ENCODE measurements at regions not wholly inside any gene's neighbourhood (a gene's known extent, or its start where the extent isn't known, plus 50 kb on each side); places are given as distances from the start of the nearest gene placed in this dataset.

DNA sequence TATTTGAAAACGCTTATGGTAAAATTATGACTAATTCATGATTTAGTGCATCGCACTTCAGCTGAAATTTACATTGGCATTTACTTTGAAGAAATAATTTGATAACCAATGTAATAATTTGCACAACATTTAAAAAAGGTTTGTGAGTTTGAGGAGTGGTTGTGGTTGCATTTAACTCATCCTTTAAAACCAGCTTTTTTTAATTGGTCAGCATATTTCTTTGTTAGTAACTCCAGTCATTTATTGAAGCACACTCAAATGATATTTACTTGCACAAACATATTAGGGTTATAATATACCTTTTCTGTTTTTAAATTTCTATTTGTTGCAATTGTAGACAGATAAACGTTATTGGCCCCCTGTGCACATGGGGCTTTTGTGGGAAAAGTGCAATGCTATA is 78.1 kb upstream of the AHI1 start:
- Histone ChIP-seq H3K9me3 (ENCODE audit: insufficient read depth, low read length, severe bottlenecking) (no peaks in the 10 kb centered on the region), H3K36me3 (ENCODE audit: insufficient read depth, low read length) (no peaks in the 10 kb centered on the region), H3K79me2 (ENCODE audit: insufficient read depth, low read length) (no peaks in the 10 kb centered on the region), H3K4me1 (ENCODE audit: insufficient read depth, low read length) (no peaks in the 10 kb centered on the region), H3K27me3 (ENCODE audit: insufficient read depth, low read length, poor library complexity) (peaks cover 15% of the 10 kb centered on the region), H3K27ac (ENCODE audit: low read length) (no peak overlapping the region), H4K20me1 (ENCODE audit: insufficient read depth, low read length) (no peaks in the 10 kb centered on the region), H3K4me3 (ENCODE audit: low read depth in 1 of 2, low read length in 2 of 2) (no peak overlapping the region), H3K9ac (ENCODE audit: low read depth, low read length) (no peak overlapping the region), H2AFZ (ENCODE audit: low read depth, low read length) (no peak overlapping the region), H3K4me2 (ENCODE audit: insufficient read depth, low read length) (no peak overlapping the region)
- TF ChIP-seq, protein P1, sequence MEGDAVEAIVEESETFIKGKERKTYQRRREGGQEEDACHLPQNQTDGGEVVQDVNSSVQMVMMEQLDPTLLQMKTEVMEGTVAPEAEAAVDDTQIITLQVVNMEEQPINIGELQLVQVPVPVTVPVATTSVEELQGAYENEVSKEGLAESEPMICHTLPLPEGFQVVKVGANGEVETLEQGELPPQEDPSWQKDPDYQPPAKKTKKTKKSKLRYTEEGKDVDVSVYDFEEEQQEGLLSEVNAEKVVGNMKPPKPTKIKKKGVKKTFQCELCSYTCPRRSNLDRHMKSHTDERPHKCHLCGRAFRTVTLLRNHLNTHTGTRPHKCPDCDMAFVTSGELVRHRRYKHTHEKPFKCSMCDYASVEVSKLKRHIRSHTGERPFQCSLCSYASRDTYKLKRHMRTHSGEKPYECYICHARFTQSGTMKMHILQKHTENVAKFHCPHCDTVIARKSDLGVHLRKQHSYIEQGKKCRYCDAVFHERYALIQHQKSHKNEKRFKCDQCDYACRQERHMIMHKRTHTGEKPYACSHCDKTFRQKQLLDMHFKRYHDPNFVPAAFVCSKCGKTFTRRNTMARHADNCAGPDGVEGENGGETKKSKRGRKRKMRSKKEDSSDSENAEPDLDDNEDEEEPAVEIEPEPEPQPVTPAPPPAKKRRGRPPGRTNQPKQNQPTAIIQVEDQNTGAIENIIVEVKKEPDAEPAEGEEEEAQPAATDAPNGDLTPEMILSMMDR (IDR thresholded peaks at IDR 0.05; ENCODE audit: borderline replicate concordance, extremely low read depth, low read length, poor library complexity, severe bottlenecking) = no peak
- TF ChIP-seq EZH2 (IDR thresholded peaks at IDR 0.05; ENCODE audit: borderline replicate concordance, low read depth, low read length, severe bottlenecking) = no peak
- DNase-seq (no peak), ATAC-seq (ENCODE audit: insufficient read depth, low read depth) (no peak)

DNA sequence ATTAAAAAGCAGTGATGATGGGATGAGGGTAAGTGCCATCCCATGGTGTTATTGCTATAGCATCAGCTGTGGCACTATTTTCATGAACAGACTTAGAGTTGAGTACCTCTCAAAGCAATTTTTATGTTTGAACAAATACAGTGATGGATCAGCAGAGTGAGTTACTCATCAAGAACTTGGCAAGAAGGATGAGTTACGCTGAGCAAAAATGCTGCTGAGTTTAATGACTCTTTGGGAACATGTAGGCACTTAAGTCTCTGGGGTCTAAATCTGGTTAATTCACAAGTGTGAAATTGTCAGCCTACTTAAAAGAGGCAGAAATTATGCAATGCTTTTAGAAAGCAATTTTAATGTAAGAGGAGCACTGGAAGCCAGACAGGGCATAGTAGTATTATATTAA is 78.5 kb upstream of the AHI1 start:
- Histone ChIP-seq H3K9ac (ENCODE audit: low read depth, low read length) (no peak overlapping the region), H3K79me2 (ENCODE audit: insufficient read depth, low read length) (no peaks in the 10 kb centered on the region), H4K20me1 (ENCODE audit: insufficient read depth, low read length) (no peaks in the 10 kb centered on the region), H3K27ac (ENCODE audit: low read length) (no peak overlapping the region), H3K36me3 (ENCODE audit: insufficient read depth, low read length) (no peaks in the 10 kb centered on the region), H3K4me1 (ENCODE audit: insufficient read depth, low read length) (no peaks in the 10 kb centered on the region), H3K4me3 (ENCODE audit: low read depth in 1 of 2, low read length in 2 of 2) (no peak overlapping the region), H3K9me3 (ENCODE audit: insufficient read depth, low read length, severe bottlenecking) (no peaks in the 10 kb centered on the region), H3K4me2 (ENCODE audit: insufficient read depth, low read length) (no peak overlapping the region), H2AFZ (ENCODE audit: low read depth, low read length) (no peak overlapping the region), H3K27me3 (ENCODE audit: insufficient read depth, low read length, poor library complexity) (peaks cover 18% of the 10 kb centered on the region)
- no peak for DNase-seq
- TF ChIP-seq EZH2 (IDR thresholded peaks at IDR 0.05; ENCODE audit: borderline replicate concordance, low read depth, low read length, severe bottlenecking) = no peak
- TF ChIP-seq, protein P1 (IDR thresholded peaks at IDR 0.05; ENCODE audit: borderline replicate concordance, extremely low read depth, low read length, poor library complexity, severe bottlenecking) = no peak
- no peak for ATAC-seq (ENCODE audit: insufficient read depth, low read depth)

- DNase-seq (no peak), ATAC-seq (ENCODE audit: insufficient read depth, low read depth) (no peak)
- H3K27me3 ChIP-seq (ENCODE audit: insufficient read depth, low read length, poor library complexity) = peaks cover 18% of the 10 kb centered on the region
- no peak overlapping the region for H3K9ac ChIP-seq (ENCODE audit: low read depth, low read length)
- no peaks in the 10 kb centered on the region for H4K20me1 ChIP-seq (ENCODE audit: insufficient read depth, low read length)
- H3K36me3 ChIP-seq (ENCODE audit: insufficient read depth, low read length) = no peaks in the 10 kb centered on the region
- H3K79me2 ChIP-seq (ENCODE audit: insufficient read depth, low read length) = no peaks in the 10 kb centered on the region
- no peak for TF ChIP-seq EZH2 (IDR thresholded peaks at IDR 0.05; ENCODE audit: borderline replicate concordance, low read depth, low read length, severe bottlenecking)
- no peak overlapping the region for H3K4me3 ChIP-seq (ENCODE audit: low read depth in 1 of 2, low read length in 2 of 2)
- no peaks in the 10 kb centered on the region for H3K9me3 ChIP-seq (ENCODE audit: insufficient read depth, low read length, severe bottlenecking)
- H2AFZ ChIP-seq (ENCODE audit: low read depth, low read length) = no peak overlapping the region
- no peak overlapping the region for H3K4me2 ChIP-seq (ENCODE audit: insufficient read depth, low read length)
- H3K4me1 ChIP-seq (ENCODE audit: insufficient read depth, low read length) = no peaks in the 10 kb centered on the region
- H3K27ac ChIP-seq (ENCODE audit: low read length) = no peak overlapping the region
These were observed 79.6 kb upstream of the AHI1 start for GRCh38 chr6:135577059-135577538.

DNA sequence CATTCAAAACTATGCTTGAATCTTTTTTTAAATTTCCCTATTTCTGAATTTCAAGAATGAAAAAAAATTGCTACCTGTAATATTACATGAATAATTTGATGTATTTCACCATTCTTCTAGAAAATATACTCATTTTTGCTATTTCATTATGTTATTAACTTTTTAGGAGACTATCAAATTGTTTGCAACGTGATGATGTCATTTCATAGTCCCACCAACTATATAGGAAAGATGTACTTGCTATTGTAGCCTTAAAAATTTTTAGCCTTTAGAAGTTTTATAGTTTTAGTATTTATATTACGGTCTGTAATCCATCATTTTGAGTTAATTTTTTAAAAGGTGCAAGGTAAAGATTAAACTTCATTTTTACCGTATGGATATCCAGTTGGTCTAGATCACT is 81.4 kb upstream of the AHI1 start:
- no peak overlapping the region for H3K27ac ChIP-seq (ENCODE audit: low read length)
- no peaks in the 10 kb centered on the region for H4K20me1 ChIP-seq (ENCODE audit: insufficient read depth, low read length)
- no peaks in the 10 kb centered on the region for H3K4me1 ChIP-seq (ENCODE audit: insufficient read depth, low read length)
- no peaks in the 10 kb centered on the region for H3K36me3 ChIP-seq (ENCODE audit: insufficient read depth, low read length)
- no peaks in the 10 kb centered on the region for H3K9me3 ChIP-seq (ENCODE audit: insufficient read depth, low read length, severe bottlenecking)
- ATAC-seq (ENCODE audit: insufficient read depth, low read depth) = no peak
- no peaks in the 10 kb centered on the region for H3K79me2 ChIP-seq (ENCODE audit: insufficient read depth, low read length)
- peaks cover 20% of the 10 kb centered on the region for H3K27me3 ChIP-seq (ENCODE audit: insufficient read depth, low read length, poor library complexity)
- TF ChIP-seq, protein P1 (IDR thresholded peaks at IDR 0.05; ENCODE audit: borderline replicate concordance, extremely low read depth, low read length, poor library complexity, severe bottlenecking) = no peak
- no peak for TF ChIP-seq EZH2 (IDR thresholded peaks at IDR 0.05; ENCODE audit: borderline replicate concordance, low read depth, low read length, severe bottlenecking)
- no peak overlapping the region for H3K4me3 ChIP-seq (ENCODE audit: low read depth in 1 of 2, low read length in 2 of 2)
- no peak overlapping the region for H3K4me2 ChIP-seq (ENCODE audit: insufficient read depth, low read length)
- no peak overlapping the region for H2AFZ ChIP-seq (ENCODE audit: low read depth, low read length)
- DNase-seq = no peak
- H3K9ac ChIP-seq (ENCODE audit: low read depth, low read length) = no peak overlapping the region
